ENCODE measurements at regions not wholly inside any gene's neighbourhood (a gene's known extent, or its start where the extent isn't known, plus 50 kb on each side); places are given as distances from the start of the nearest gene placed in this dataset.

DNA sequence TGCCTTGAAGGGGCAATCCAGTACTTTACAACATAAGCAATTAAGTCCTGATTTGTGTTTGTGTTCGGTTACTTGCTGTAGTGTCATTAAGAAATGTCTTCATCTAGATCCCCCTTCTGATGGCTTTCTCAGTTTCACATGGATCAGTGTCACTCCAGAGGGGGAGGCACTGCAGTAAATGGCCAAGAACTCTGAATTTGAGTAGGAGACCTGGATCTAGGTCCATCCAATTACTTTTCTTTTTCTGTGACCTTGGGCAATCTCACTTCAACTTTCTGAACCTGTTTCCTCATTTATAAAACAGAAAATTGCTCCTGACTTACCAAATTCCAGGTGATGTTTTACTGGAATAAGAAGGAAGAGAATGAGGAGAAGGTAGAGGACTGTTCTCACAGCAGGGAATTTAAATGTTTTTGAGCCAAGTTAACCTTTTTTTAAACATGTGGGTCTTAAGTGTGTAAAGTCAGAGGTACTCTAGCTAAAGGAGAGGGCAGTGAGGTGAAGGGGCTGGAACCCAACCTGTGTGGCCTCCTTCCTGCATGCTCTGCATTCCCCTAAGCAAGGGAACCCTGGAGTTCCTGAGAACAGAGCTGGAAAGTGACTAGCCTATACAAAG lies 285.5 kb downstream of the HACE1 start:
- no peak for DNase-seq (ENCODE audit: low read depth in 2 of 2)

GRCh38 chr6:104573350-104573749 lies 286.4 kb downstream of the HACE1 start:
- no peak for DNase-seq (ENCODE audit: low read depth in 2 of 2)

- DNase-seq (ENCODE audit: low read depth in 2 of 2), result no peak
Observed at GRCh38 chr6:104572901-104573300, 286.8 kb downstream of the HACE1 start.

GRCh38 chr6:104566411-104566810 lies 293.3 kb downstream of the HACE1 start:
- DNase-seq (ENCODE audit: low read depth in 2 of 2), result no peak

DNA sequence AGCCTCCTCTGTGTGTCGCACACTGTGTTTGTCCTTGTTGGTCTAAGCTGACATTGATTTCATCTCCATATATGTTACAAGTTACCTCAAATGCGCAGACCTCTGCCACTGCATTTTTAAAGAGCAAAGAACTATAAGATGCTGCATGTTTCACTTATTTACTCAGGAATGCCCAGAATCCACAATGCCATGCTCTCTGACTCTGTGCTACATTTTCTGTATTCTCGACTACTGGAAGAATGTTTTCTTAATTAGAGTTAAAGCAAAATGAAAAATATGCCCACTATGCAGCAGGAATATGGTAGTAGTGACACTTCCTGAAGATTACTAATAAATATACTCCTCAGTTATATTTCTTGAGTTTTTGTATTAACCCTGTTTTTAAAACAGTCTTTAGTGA lies 296.4 kb downstream of the HACE1 start:
- no peak for DNase-seq (ENCODE audit: low read depth in 2 of 2)

- DNase-seq (ENCODE audit: low read depth in 2 of 2), result no peak
Observed at GRCh38 chr6:104559435-104560202, 300.1 kb downstream of the HACE1 start.

GRCh38 chr6:104558746-104559145 lies 301.0 kb downstream of the HACE1 start:
- DNase-seq (ENCODE audit: low read depth in 2 of 2), result no peak

- no peak for DNase-seq (ENCODE audit: low read depth in 2 of 2)
Observed at GRCh38 chr6:104548297-104548696, 311.4 kb downstream of the HACE1 start.

DNA sequence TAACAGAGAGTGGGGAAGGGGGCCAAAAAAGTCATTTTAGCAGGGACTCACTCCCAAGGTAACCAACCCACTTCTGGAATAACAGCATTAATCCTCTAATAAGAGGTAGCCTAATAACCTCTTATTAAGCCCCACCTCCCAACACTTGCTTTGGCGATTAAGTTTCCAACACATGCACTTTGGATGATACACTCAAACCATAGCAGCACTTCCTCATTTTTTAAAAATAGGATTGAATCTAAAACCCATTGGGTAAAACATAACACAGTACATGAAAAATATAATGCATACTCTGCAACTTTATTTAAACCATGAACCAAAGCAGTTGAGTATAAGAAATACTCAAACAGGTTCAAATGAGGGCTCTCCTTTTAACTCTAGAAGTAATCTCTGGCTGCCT lies 318.3 kb downstream of the HACE1 start:
- no peak for DNase-seq (ENCODE audit: low read depth in 2 of 2)

DNA sequence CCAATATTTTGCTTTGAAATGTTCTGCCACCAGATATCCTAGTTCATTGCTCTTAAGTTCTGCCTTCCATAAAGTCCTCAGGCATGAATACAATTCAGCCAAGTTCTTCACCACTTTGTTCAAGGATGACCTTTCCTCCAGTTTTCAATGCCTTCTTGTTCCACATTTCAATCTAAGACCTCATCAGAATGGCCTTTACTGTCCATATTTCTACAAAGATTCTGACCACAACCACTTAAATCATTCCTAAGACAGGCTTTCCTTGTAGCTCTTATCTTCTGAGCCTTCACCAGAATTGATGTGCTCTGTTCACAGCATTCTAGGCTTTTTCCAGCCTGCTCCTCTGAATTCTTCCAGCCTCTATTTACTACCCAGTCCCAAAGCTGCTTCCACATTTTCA lies 319.0 kb downstream of the HACE1 start:
- no peak for DNase-seq (ENCODE audit: low read depth in 2 of 2)

DNA sequence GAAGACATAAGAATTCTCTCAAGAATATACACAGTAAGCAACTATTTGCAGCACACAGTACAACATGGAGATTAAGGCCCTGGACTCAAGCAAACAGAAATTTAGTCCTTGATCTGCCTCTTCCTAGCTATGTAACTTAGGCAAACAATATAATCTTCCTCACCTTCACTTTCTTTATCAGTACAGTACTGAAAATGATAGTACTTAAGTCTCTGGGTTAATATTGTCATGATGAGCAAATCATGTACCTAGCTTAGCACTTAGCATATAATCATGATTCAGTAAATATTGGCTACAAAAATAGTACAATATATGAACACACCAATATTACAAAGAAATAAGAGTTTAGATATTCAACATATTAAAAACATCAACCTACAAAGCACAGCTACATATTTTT lies 320.5 kb downstream of the HACE1 start:
- no peak for DNase-seq (ENCODE audit: low read depth in 2 of 2)

DNA sequence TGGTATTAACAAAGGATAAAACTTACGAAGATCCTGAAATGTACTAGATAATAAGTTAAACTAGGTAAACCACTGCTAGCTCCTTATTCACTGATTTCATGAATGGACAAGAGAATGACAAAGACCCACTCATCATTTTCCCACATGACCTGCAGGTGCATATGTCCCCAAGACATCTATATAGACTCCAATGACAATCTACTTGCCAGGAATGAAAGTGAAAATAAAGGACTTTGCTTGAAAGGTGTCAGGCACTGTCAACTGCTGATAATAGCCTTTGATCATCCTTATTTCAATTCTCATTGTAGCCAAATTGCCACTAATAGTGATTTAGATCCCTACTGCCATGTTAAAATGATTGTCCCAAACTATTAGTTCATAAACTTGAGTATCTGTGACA lies 321.8 kb downstream of the HACE1 start:
- no peak for DNase-seq (ENCODE audit: low read depth in 2 of 2)

- DNase-seq (ENCODE audit: low read depth in 2 of 2), result no peak
Observed at GRCh38 chr6:104537180-104537579, 322.5 kb downstream of the HACE1 start.

- no peak for DNase-seq (ENCODE audit: low read depth in 2 of 2)
Observed at GRCh38 chr6:104532462-104532861, 327.3 kb downstream of the HACE1 start.

DNA sequence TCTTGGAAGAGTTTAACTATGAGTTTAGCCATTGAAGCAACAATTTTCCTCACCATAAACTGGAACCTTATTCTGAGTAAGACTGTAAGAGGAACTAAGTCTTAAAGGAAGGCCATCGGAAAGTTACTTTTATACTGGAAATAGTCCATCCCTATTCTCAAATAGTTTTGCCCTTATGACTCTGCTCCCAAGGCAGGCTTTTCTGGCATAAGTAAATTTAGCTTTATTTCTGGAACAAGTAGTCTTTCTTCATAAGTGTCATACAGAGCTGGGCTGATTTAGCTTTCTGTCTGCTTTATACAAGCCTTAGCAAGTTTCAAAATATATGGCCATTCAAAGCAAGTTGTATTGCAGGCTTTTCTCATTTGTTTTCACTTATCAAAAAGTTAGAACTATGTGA lies 328.1 kb downstream of the HACE1 start:
- DNase-seq (ENCODE audit: low read depth in 2 of 2), result no peak

DNA sequence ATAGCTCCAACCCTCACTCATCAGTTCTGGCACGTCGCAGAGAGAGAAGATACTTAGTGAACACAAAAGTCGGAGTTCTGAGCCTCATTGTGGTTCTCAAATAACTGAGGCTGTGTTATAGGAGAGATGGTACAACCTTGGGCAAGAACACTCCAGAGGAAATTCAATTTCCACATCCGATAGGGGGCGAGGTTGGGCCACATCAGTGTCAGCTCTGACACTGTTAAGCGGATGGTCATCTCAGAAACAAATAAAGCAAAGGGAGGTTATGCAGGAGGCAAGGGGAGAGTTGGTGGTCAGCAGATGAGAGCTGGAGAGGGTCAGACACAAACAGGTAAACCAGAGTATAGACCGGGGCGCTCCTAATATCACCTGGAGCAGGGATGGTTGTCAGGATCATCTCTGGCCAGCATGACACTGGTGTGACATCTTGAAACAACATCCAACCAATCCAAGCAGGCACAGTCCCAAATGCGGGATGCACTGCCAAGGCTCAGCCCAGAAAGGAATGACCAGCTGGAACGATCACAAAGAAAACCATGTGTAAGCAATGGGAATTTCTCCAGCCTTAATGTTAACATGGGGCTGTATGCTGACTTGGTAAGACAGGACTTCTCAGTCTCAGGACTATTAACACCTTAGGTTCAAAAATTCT lies 331.8 kb downstream of the HACE1 start:
- DNase-seq (ENCODE audit: low read depth in 2 of 2), result no peak

GRCh38 chr6:104527311-104527710 lies 332.4 kb downstream of the HACE1 start:
- DNase-seq (ENCODE audit: low read depth in 2 of 2), result no peak

DNA sequence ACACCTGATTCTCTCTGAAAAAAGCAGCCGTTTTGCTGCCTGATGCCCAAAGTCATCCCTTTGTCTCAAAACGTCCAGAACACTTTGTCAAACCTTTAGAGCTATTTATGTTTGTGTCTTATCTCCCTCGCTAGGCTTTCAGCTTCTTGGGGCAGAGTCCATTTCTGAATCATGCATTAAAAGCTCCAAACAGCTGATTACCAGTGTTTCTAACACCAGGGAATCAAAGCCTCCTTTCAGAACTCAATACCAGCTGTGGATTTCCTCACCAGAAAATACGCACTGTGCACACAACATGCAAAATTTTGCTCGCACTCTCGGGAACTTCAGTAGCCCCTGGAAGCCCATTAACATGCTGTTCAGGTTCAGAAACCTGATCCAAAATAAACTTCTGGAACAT lies 333.3 kb downstream of the HACE1 start:
- no peak for DNase-seq (ENCODE audit: low read depth in 2 of 2)

GRCh38 chr6:104525677-104526322 lies 333.9 kb downstream of the HACE1 start:
- peak; percentile 37 to 46 for DNase-seq (ENCODE audit: low read depth in 2 of 2)

GRCh38 chr6:104522533-104522932 lies 337.2 kb downstream of the HACE1 start:
- DNase-seq (ENCODE audit: low read depth in 2 of 2), result no peak

- DNase-seq (ENCODE audit: low read depth in 2 of 2), result no peak
Observed at GRCh38 chr6:104521176-104521575, 338.5 kb downstream of the HACE1 start.

GRCh38 chr6:104519566-104519965 lies 340.2 kb downstream of the HACE1 start:
- DNase-seq (ENCODE audit: low read depth in 2 of 2), result no peak

- no peak for DNase-seq (ENCODE audit: low read depth in 2 of 2)
Observed at GRCh38 chr6:104509355-104509754, 350.4 kb downstream of the HACE1 start.
